ENCODE measurements at regions not wholly inside any gene's neighbourhood (a gene's known extent, or its start where the extent isn't known, plus 50 kb on each side); places are given as distances from the start of the nearest gene placed in this dataset.

DNA sequence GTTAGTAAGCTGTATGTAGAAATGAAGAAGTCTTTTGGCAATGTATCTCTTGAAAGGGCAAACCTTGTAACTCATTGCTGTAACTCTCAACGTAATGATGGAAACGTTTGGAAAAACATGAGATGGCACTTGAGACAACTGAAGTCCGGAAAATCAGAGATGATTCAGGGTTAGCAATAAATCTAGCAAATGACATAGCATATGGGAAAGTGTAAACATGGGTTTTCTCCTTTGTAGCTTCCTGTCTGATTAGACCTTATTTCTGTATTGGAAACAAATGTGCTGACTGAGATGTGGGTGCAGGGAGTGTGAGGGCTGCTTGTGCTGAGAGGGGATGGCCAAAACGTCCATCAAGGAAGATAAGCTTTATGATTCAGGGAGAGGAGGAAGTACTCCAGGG, 110.7 kb upstream of the FAM20A start:
- Histone ChIP-seq H3K4me3 (ENCODE audit: low read depth, low read length) (no peak overlapping the region), H3K4me1 (ENCODE audit: control insufficient read depth, insufficient read depth, low read length) (peaks cover 9% of the 10 kb centered on the region), H3K9me3 (ENCODE audit: control insufficient read depth, insufficient read depth, low read length) (no peaks in the 10 kb centered on the region), H3K27ac (ENCODE audit: low read depth, low read length) (no peak overlapping the region), H3K36me3 (ENCODE audit: control insufficient read depth, insufficient read depth, low read length) (no peaks in the 10 kb centered on the region), H3K9ac (ENCODE audit: low read depth, low read length) (no peak overlapping the region), H3K27me3 (ENCODE audit: control insufficient read depth, insufficient read depth, low read length) (no peaks in the 10 kb centered on the region)

GRCh38 chr17:68710976-68711375, 109.8 kb upstream of the FAM20A start:
- Histone ChIP-seq H3K36me3 (ENCODE audit: control insufficient read depth, insufficient read depth, low read length) (no peaks in the 10 kb centered on the region), H3K4me1 (ENCODE audit: control insufficient read depth, insufficient read depth, low read length) (peaks cover 5% of the 10 kb centered on the region; the same call in 1 of the 2 replicates), H3K9ac (ENCODE audit: low read depth, low read length) (no peak overlapping the region), H3K4me3 (ENCODE audit: low read depth, low read length) (no peak overlapping the region), H3K27me3 (ENCODE audit: control insufficient read depth, insufficient read depth, low read length) (no peaks in the 10 kb centered on the region), H3K27ac (ENCODE audit: low read depth, low read length) (no peak overlapping the region), H3K9me3 (ENCODE audit: control insufficient read depth, insufficient read depth, low read length) (no peaks in the 10 kb centered on the region)

GRCh38 chr17:68710035-68710780, 109.0 kb upstream of the FAM20A start:
- Histone ChIP-seq H3K9ac (ENCODE audit: low read depth, low read length) (no peak overlapping the region), H3K27ac (ENCODE audit: low read depth, low read length) (no peak overlapping the region), H3K4me1 (ENCODE audit: control insufficient read depth, insufficient read depth, low read length) (peaks cover 5% of the 10 kb centered on the region; the same call in 1 of the 2 replicates), H3K9me3 (ENCODE audit: control insufficient read depth, insufficient read depth, low read length) (no peaks in the 10 kb centered on the region), H3K36me3 (ENCODE audit: control insufficient read depth, insufficient read depth, low read length) (no peaks in the 10 kb centered on the region), H3K4me3 (ENCODE audit: low read depth, low read length) (no peak overlapping the region), H3K27me3 (ENCODE audit: control insufficient read depth, insufficient read depth, low read length) (no peaks in the 10 kb centered on the region)

- Histone ChIP-seq H3K27me3 (ENCODE audit: control insufficient read depth, insufficient read depth, low read length) (no peaks in the 10 kb centered on the region), H3K4me1 (ENCODE audit: control insufficient read depth, insufficient read depth, low read length) (peaks cover 5% of the 10 kb centered on the region; the same call in 1 of the 2 replicates), H3K4me3 (ENCODE audit: low read depth, low read length) (no peak overlapping the region), H3K9me3 (ENCODE audit: control insufficient read depth, insufficient read depth, low read length) (no peaks in the 10 kb centered on the region), H3K9ac (ENCODE audit: low read depth, low read length) (no peak overlapping the region), H3K27ac (ENCODE audit: low read depth, low read length) (no peak overlapping the region), H3K36me3 (ENCODE audit: control insufficient read depth, insufficient read depth, low read length) (no peaks in the 10 kb centered on the region)
These were observed 108.3 kb upstream of the FAM20A start for GRCh38 chr17:68709461-68709860.

DNA sequence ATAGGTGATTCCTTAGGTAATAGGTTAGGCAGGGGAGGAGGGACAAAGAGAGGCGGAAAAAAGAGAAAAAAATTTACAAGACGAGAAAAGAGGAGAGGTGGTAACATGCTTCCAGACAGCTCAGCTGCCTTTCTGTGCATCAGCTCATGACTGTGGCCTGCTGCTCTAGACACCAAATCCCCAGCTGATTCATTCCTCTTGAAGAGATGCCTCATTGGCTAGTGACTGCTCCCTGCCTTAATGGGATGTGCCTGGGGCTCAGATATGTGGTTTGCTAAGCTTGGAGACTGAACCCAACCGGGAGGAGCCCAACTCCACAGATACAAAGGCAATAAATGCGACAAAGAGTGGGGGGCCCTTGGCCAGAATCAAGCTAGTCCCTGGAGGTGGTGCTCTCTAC, 105.9 kb upstream of the FAM20A start:
- Histone ChIP-seq H3K9ac (ENCODE audit: low read depth, low read length) (no peak overlapping the region), H3K4me3 (ENCODE audit: low read depth, low read length) (no peak overlapping the region), H3K27ac (ENCODE audit: low read depth, low read length) (no peak overlapping the region), H3K27me3 (ENCODE audit: control insufficient read depth, insufficient read depth, low read length) (no peaks in the 10 kb centered on the region), H3K36me3 (ENCODE audit: control insufficient read depth, insufficient read depth, low read length) (no peaks in the 10 kb centered on the region), H3K4me1 (ENCODE audit: control insufficient read depth, insufficient read depth, low read length) (peaks cover 5% of the 10 kb centered on the region; the same call in 1 of the 2 replicates), H3K9me3 (ENCODE audit: control insufficient read depth, insufficient read depth, low read length) (no peaks in the 10 kb centered on the region)

DNA sequence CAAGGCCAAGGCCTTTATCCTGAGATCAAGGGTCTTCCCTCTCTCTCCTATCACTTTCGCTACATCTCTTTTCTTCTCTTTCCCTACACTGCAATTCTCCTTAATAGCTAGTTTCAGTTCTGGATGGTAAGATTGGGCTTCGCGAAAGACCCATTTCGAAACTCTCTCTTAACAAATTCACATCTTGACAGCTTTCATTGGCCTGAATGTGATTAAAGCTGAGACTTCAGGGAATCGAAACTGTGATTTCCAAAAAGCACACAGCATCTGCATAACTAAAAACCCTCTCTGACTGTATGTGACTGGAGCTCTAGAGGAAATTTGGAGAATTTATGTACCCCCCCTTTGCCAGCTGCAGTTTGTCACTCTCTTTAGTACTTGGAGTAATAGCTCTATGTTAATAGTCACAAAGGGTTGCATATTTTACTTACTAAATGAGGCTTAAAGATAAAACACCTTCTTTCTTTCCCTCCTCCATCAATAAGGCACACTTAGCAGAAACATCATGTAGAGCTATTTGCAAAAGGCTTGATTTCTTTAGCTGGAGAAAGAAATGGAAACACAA, 105.3 kb upstream of the FAM20A start:
- Histone ChIP-seq H3K4me3 (ENCODE audit: low read depth, low read length) (no peak overlapping the region), H3K9ac (ENCODE audit: low read depth, low read length) (no peak overlapping the region)

DNA sequence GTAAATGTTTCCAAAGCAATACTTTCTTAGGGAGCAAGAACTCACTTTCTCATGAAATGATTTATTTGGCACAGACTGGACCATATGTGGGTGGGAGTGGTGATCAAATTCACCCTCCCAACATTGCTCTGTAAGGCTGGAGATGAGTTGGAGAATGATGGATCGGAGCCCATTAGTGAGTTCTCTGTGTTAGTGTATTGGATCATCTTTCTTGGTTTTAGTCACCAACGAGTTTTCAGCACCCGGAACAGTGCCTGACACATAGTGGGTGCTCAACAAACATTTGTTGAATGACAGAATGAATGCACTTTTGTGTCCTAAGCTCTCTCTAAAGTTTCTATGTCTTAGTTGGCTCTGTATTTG, 104.5 kb upstream of the FAM20A start:
- Histone ChIP-seq H3K27ac (ENCODE audit: low read depth, low read length) (no peak overlapping the region), H3K4me1 (ENCODE audit: control insufficient read depth, insufficient read depth, low read length) (peaks cover 5% of the 10 kb centered on the region; the same call in 1 of the 2 replicates), H3K9me3 (ENCODE audit: control insufficient read depth, insufficient read depth, low read length) (no peaks in the 10 kb centered on the region), H3K4me3 (ENCODE audit: low read depth, low read length) (no peak overlapping the region), H3K9ac (ENCODE audit: low read depth, low read length) (no peak overlapping the region), H3K27me3 (ENCODE audit: control insufficient read depth, insufficient read depth, low read length) (no peaks in the 10 kb centered on the region), H3K36me3 (ENCODE audit: control insufficient read depth, insufficient read depth, low read length) (no peaks in the 10 kb centered on the region)

More for the DNA sequence above, 105.3 kb upstream of the FAM20A start:
- Histone ChIP-seq H3K4me1 (ENCODE audit: control insufficient read depth, insufficient read depth, low read length) (peaks cover 5% of the 10 kb centered on the region; the same call in 1 of the 2 replicates), H3K27ac (ENCODE audit: low read depth, low read length) (no peak overlapping the region), H3K27me3 (ENCODE audit: control insufficient read depth, insufficient read depth, low read length) (no peaks in the 10 kb centered on the region), H3K36me3 (ENCODE audit: control insufficient read depth, insufficient read depth, low read length) (no peaks in the 10 kb centered on the region), H3K9me3 (ENCODE audit: control insufficient read depth, insufficient read depth, low read length) (no peaks in the 10 kb centered on the region)

DNA sequence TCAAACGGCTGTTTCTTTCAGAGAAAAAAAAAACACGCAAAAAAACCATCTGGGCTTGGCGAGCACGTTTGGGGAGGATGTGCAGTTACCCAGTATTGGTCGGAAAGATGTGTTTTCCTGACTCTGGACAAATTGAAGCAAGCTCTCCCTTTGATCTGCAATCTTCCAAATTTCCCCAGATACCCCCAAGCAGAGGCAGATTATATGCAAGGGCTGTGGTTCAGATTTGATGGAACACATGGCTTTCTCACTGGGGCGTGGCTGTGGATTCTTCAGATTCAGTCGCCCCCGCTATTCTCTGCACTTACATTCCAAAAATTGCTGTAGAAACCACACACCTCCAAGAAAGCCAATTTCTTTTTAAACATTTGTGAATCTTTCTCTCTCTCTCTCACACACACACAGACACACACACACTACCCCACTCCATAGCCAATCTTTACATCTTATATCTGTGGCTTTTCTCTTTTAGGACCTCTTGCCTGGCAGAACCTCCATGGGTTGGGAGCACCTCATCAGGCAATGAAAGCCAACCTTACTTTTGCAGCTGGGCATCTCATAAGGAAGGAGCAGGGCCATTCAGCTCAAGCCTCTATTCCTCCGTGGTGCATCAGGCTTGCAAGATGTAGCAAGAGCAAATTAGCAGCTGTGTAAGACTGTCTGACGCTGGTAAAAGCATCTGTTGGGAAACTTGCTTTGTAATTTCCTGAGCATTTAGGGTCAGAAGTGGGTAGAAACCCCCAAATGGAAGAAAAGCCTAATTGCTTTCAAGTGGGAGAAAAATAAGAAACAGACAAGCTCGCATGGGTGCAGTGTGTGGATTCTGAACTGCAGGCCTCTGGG, 103.9 kb upstream of the FAM20A start:
- Histone ChIP-seq H3K4me3 (ENCODE audit: low read depth, low read length) (no peak overlapping the region), H3K9ac (ENCODE audit: low read depth, low read length) (no peak overlapping the region), H3K36me3 (ENCODE audit: control insufficient read depth, insufficient read depth, low read length) (no peaks in the 10 kb centered on the region), H3K27me3 (ENCODE audit: control insufficient read depth, insufficient read depth, low read length) (no peaks in the 10 kb centered on the region), H3K27ac (ENCODE audit: low read depth, low read length) (no peak overlapping the region), H3K4me1 (ENCODE audit: control insufficient read depth, insufficient read depth, low read length) (peaks cover 5% of the 10 kb centered on the region; the same call in 1 of the 2 replicates), H3K9me3 (ENCODE audit: control insufficient read depth, insufficient read depth, low read length) (no peaks in the 10 kb centered on the region)

GRCh38 chr17:68701046-68701445, 99.9 kb upstream of the FAM20A start:
- Histone ChIP-seq H3K27me3 (ENCODE audit: control insufficient read depth, insufficient read depth, low read length) (no peaks in the 10 kb centered on the region), H3K4me1 (ENCODE audit: control insufficient read depth, insufficient read depth, low read length) (no peaks in the 10 kb centered on the region), H3K9me3 (ENCODE audit: control insufficient read depth, insufficient read depth, low read length) (no peaks in the 10 kb centered on the region)

DNA sequence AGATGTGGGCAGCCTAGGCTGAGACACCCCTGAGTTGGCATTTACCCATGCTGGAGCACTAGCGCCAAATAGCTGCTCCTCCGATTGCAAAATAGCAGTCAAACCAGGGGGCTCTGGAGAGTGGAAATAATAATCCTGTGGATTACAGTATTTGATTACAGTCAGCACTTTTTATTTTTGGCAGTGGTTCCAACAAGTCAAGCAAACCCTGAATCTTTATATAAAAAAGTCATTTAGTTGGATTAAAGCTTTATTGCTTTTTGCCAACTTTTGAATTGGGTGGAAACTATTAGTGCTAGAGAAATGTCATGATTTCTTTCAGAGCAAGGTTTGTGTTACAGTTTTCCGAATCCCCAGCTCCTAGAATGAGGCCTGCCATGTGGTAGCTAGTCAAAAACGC, 99.3 kb upstream of the FAM20A start:
- no peaks in the 10 kb centered on the region for H3K27me3 ChIP-seq (ENCODE audit: control insufficient read depth, insufficient read depth, low read length)
- H3K4me1 ChIP-seq (ENCODE audit: control insufficient read depth, insufficient read depth, low read length) = no peaks in the 10 kb centered on the region
- no peaks in the 10 kb centered on the region for H3K36me3 ChIP-seq (ENCODE audit: control insufficient read depth, insufficient read depth, low read length)
- no peak overlapping the region for H3K27ac ChIP-seq (ENCODE audit: low read depth, low read length)
- no peak overlapping the region for H3K9ac ChIP-seq (ENCODE audit: low read depth, low read length)
- H3K4me3 ChIP-seq (ENCODE audit: low read depth, low read length) = no peak overlapping the region
- H3K9me3 ChIP-seq (ENCODE audit: control insufficient read depth, insufficient read depth, low read length) = no peaks in the 10 kb centered on the region

More at GRCh38 chr17:68701046-68701445, 99.9 kb upstream of the FAM20A start:
- H3K27ac ChIP-seq (ENCODE audit: low read depth, low read length) = no peak overlapping the region
- no peak overlapping the region for H3K9ac ChIP-seq (ENCODE audit: low read depth, low read length)
- H3K4me3 ChIP-seq (ENCODE audit: low read depth, low read length) = no peak overlapping the region
- no peaks in the 10 kb centered on the region for H3K36me3 ChIP-seq (ENCODE audit: control insufficient read depth, insufficient read depth, low read length)

GRCh38 chr17:68699936-68700335, 98.8 kb upstream of the FAM20A start:
- Histone ChIP-seq H3K27ac (ENCODE audit: low read depth, low read length) (no peak overlapping the region), H3K9me3 (ENCODE audit: control insufficient read depth, insufficient read depth, low read length) (no peaks in the 10 kb centered on the region), H3K9ac (ENCODE audit: low read depth, low read length) (no peak overlapping the region), H3K4me3 (ENCODE audit: low read depth, low read length) (no peak overlapping the region), H3K36me3 (ENCODE audit: control insufficient read depth, insufficient read depth, low read length) (no peaks in the 10 kb centered on the region), H3K27me3 (ENCODE audit: control insufficient read depth, insufficient read depth, low read length) (no peaks in the 10 kb centered on the region), H3K4me1 (ENCODE audit: control insufficient read depth, insufficient read depth, low read length) (no peaks in the 10 kb centered on the region)
